Skeletal muscle satellite cell (primary cell): ENCODE measurements at regions not wholly inside any gene's neighbourhood (a gene's known extent, or its start where the extent isn't known, plus 50 kb on each side); places are given as distances from the start of the nearest gene placed in this dataset. TPM values are rescaled to one million over a fixed set of nuclear protein-coding genes. Genes with fewer than 3 reads are reported as not detected.

Experiments
- H3K27me3 ChIP-seq: 2 replicates; pipeline ENCODE4 v1.7.0; 2013; ENCODE audit warnings: low read length; ENCODE audit not compliant: control insufficient read depth, insufficient read depth
- H3K36me3 ChIP-seq: 2 replicates; pipeline ENCODE4 v1.7.0; 2013; ENCODE audit warnings: mild to moderate bottlenecking, control low read depth, low read length; ENCODE audit not compliant: insufficient read depth
- H3K4me1 ChIP-seq: 2 replicates; pipeline ENCODE4 v1.7.0; 2013; ENCODE audit warnings: low read length; ENCODE audit not compliant: control insufficient read depth, insufficient read depth
- H3K4me2 ChIP-seq: 2 replicates; pipeline ENCODE4 v1.7.0; 2013; ENCODE audit warnings: mild to moderate bottlenecking, low read length
- H3K4me3 ChIP-seq: 2 replicates; pipeline ENCODE4 v1.7.0; 2013; ENCODE audit warnings: low read length
- H3K9ac ChIP-seq: 2 replicates; pipeline ENCODE4 v1.7.0; 2013; ENCODE audit warnings: mild to moderate bottlenecking, low read depth, low read length, moderate library complexity
- H3K9me3 ChIP-seq: replicated peaks from 2 replicates; pipeline ENCODE4 v1.7.0; 2013; ENCODE audit warnings: mild to moderate bottlenecking, control low read depth, low read length
- small RNA-seq: library from RNA; depleted of rRNA; stranded (forward); fragments of <200 nt; gene quantifications from one replicate; pipeline ENCODE3, GENCODE V24; 2012

DNA sequence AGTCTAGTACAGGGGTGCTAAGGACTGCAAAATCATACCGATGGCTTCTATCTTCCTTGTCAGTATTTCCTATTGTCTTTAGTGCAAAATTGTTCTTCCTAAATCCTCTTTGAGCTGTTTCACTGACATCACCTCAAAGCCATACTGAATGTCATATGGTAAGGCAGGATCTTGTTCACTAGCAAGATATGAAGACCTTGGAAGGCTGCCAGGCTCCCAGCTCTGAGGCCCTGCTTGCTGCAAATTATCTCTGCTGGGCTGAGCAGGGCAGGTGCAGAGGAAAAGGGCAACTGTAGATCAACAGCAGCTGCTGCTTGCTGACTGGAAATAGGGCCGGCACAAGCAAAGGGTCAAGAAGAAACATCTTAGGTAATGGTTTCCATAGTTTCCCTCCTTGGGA lies 58.2 kb downstream of the PMAIP1 start:
- Histone ChIP-seq H3K4me3 (no peak overlapping the region), H3K9ac (no peak overlapping the region), H3K36me3 (no peaks in the 10 kb centered on the region), H3K4me1 (peaks cover 39% of the 10 kb centered on the region), H3K27me3 (no peaks in the 10 kb centered on the region), H3K9me3 (no peaks in the 10 kb centered on the region), H3K4me2 (no peak overlapping the region)

GRCh38 chr18:59954755-59955156 lies 55.0 kb downstream of the PMAIP1 start:
- no peaks in the 10 kb centered on the region for H3K9me3 ChIP-seq
- no peaks in the 10 kb centered on the region for H3K36me3 ChIP-seq
- peak overlapping the region; percentile 9 for H3K4me2 ChIP-seq
- H3K4me1 ChIP-seq = peaks cover 63% of the 10 kb centered on the region
- no peak overlapping the region for H3K4me3 ChIP-seq
- no peak overlapping the region for H3K9ac ChIP-seq
- no peaks in the 10 kb centered on the region for H3K27me3 ChIP-seq

DNA sequence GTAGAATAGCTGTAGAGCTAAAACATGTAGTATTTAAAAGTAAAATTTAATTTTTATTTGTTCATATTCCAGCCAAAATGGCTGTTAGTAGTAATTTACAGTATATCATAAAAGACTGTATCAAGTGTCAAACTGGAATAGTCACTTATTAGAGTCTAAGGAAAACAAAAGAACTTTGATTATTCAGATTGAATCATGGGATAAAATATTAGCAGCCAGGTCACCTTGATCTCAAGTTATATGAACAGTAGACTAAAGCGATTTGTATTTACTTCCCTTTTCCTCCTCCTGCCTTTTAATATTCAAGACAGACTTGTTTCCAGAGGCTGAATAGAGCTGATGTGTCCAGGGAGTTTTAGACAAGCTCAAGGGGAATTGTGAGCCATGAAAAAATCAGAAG lies 54.4 kb downstream of the PMAIP1 start:
- no peak overlapping the region for H3K9ac ChIP-seq
- no peaks in the 10 kb centered on the region for H3K9me3 ChIP-seq
- H3K4me2 ChIP-seq = peak overlapping the region; percentile 9
- no peak overlapping the region for H3K4me3 ChIP-seq
- no peaks in the 10 kb centered on the region for H3K36me3 ChIP-seq
- H3K27me3 ChIP-seq = no peaks in the 10 kb centered on the region
- peaks cover 61% of the 10 kb centered on the region for H3K4me1 ChIP-seq

Small RNA genes in the stretch of these regions (small RNA-seq; reads per million reads assigned to genes)
- gene RN7SL342P (not detected), gene RNU4-17P (not detected), gene RNU6-567P (not detected)
